AG10803 (cell line): ENCODE measurements at regions not wholly inside any gene's neighbourhood (a gene's known extent, or its start where the extent isn't known, plus 50 kb on each side); places are given as distances from the start of the nearest gene placed in this dataset.

Experiments
- DNase-seq: peaks from one replicate; pipeline ENCODE4 v3.0.0; 2010; ENCODE audit warnings: low read depth
- H3K4me3 ChIP-seq: 2 replicates; pipeline ENCODE4 v1.5.1; 2011; ENCODE audit warnings: mild to moderate bottlenecking, low read length, control low read depth
- TF ChIP-seq, protein P1 (sequence below): conservative IDR thresholded peaks from 2 replicates; pipeline ENCODE4 v1.5.1; 2011; ENCODE audit warnings: mild to moderate bottlenecking, low read length, control low read depth, inconsistent platforms

- TF ChIP-seq, protein P1, sequence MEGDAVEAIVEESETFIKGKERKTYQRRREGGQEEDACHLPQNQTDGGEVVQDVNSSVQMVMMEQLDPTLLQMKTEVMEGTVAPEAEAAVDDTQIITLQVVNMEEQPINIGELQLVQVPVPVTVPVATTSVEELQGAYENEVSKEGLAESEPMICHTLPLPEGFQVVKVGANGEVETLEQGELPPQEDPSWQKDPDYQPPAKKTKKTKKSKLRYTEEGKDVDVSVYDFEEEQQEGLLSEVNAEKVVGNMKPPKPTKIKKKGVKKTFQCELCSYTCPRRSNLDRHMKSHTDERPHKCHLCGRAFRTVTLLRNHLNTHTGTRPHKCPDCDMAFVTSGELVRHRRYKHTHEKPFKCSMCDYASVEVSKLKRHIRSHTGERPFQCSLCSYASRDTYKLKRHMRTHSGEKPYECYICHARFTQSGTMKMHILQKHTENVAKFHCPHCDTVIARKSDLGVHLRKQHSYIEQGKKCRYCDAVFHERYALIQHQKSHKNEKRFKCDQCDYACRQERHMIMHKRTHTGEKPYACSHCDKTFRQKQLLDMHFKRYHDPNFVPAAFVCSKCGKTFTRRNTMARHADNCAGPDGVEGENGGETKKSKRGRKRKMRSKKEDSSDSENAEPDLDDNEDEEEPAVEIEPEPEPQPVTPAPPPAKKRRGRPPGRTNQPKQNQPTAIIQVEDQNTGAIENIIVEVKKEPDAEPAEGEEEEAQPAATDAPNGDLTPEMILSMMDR = no peak
- no peak for DNase-seq
- H3K4me3 ChIP-seq = no peak overlapping the region
Observed at GRCh38 chr11:115901069-115901468, 396.9 kb upstream of the CADM1 start.

- TF ChIP-seq, protein P1 = no peak
- DNase-seq = no peak
- H3K4me3 ChIP-seq = no peak overlapping the region
Observed at GRCh38 chr11:115900111-115900510, 395.9 kb upstream of the CADM1 start.

DNA sequence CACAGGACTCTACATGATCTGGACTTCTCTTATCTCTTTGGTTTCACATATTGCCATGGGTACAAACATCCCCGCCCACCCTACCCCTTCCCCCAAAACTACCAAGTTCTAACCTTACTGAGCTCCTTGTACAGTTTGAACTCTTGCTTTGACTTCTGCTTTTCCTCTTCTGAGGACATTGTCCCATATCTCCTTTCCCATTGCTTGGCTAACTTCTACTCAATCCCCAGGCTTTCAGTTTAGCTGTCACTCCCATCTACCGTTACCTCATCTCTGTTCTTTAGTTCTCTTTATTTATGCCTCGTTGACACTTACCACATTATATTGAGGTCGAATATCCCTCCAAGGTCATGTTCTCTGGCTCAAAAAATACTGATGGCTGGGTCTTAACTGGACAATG, 393.5 kb upstream of the CADM1 start:
- no peak overlapping the region for H3K4me3 ChIP-seq
- DNase-seq = no peak
- TF ChIP-seq, protein P1 = no peak

DNA sequence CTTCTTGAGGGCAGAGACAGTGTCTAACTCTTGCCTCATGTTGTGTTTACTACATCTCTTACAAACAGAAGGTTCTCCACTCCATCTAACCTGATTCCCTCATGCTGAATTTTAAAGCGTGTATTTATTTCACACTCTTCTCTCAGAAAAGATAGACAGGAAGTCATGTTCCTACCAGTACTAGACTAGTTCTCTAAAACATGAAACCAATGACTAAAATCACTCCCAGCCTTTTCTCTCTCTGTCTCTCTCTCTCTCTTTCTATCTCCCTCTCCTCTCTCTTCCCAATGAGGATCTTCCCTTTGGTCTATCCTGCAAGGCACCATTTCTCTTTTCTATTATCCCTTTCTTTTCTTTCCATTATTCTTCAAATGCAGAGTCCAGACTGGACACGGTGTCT, 391.9 kb upstream of the CADM1 start:
- no peak overlapping the region for H3K4me3 ChIP-seq
- TF ChIP-seq, protein P1 = no peak
- DNase-seq = no peak

GRCh38 chr11:115895594-115895993, 391.4 kb upstream of the CADM1 start:
- no peak for DNase-seq
- TF ChIP-seq, protein P1 = no peak
- no peak overlapping the region for H3K4me3 ChIP-seq

DNA sequence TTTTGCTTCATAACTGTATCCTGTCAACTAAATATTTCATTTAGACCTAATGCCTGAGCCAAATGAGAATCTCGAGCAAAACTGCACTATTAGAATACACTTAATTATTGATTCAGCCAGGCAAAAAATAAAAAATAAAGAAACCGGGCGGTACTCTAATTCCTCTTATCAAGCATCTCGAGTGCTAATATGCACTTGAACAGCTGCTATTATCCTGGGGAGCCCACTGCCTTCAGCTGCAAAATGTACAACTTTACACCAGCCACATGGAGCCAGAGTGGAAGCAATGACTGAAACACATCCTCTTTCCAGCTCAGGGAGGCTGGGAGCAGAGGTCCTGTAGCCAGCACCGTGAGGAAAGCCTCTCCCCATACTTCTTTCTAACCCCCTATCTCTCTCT, 390.0 kb upstream of the CADM1 start:
- no peak for DNase-seq
- no peak overlapping the region for H3K4me3 ChIP-seq
- TF ChIP-seq, protein P1 = no peak

- DNase-seq = no peak
- TF ChIP-seq, protein P1 = no peak
- no peak overlapping the region for H3K4me3 ChIP-seq
Observed at GRCh38 chr11:115893461-115894099, 389.4 kb upstream of the CADM1 start.
